AG04450 (cell line): ENCODE measurements at regions not wholly inside any gene's neighbourhood (a gene's known extent, or its start where the extent isn't known, plus 50 kb on each side); places are given as distances from the start of the nearest gene placed in this dataset.

Experiments
- CTCF ChIA-PET: fragments of 300-600, 350-600 bp; formaldehyde crosslinking; extraction: SDS; loops from one replicate; lab custom pipeline; 2022; ENCODE audit warnings: antibody characterized with exemption, inconsistent platforms; lab: Charles Lee
- POLR2A ChIA-PET: fragments of 350-600 bp; formaldehyde crosslinking; extraction: SDS; loops from one replicate; lab custom pipeline; 2021; ENCODE audit warnings: antibody characterized with exemption, inconsistent platforms; lab: Yijun Ruan, JAX
- DNase-seq: peaks from one replicate; pipeline ENCODE4 v3.0.0-alpha.2; 2011; ENCODE audit warnings: low read depth, low spot score
- H3K27ac ChIP-seq: one replicate; pipeline ENCODE4 v1.5.1; 2012; ENCODE audit warnings: low read depth, low read length, control low read depth
- H3K27me3 ChIP-seq: one replicate; pipeline ENCODE4 v1.6.0; 2012; ENCODE audit warnings: low read length; ENCODE audit not compliant: control insufficient read depth, insufficient read depth
- H3K4me3 ChIP-seq: 2 replicates; pipeline ENCODE4 v1.5.1; 2011; ENCODE audit warnings: mild to moderate bottlenecking, low read depth, low read length, control low read depth
- H3K9me3 ChIP-seq: 2 replicates; pipeline ENCODE4 v1.5.1; 2012; ENCODE audit warnings: low read length; ENCODE audit not compliant: control insufficient read depth, insufficient read depth
- TF ChIP-seq, protein P1 (sequence below): IDR thresholded peaks from 2 replicates; pipeline ENCODE4 v1.5.1; 2011; ENCODE audit warnings: low read depth, low read length, control low read depth, inconsistent platforms

DNA sequence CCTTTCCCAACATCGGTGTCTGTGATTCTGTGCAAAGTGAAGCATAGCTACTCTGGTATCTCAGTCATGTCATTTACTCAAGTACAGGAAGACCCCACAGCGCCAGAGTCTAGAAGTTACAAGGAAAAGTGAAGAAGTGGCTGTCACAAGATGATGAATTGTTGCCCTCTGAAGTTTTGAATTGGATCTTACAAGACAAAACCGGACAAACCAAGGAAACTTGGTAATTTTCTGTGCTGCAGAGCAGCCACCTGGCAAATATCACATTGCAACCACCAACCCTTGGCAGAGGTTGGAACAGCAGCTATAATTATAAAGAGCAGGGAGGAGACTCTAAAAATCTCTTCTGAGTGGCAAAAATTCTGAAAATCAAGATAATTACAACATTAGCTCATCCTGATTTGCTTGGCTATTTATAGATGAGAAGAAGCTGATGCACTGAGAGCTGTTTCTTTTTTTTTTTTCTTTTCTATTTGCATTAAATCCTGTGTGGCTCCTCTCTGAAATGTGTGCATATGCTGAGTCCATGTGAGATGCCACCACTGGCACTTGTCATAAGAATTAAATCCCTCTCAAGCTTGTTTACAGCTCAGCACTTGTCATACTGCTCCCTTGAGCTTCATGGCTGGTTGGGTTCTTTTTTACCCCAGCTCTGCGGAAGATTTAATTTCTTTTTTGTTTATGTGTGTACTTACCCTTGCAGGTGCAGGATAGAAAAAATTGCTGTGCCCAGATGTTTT is 68.0 kb upstream of the MNS1 start:
- no peak overlapping the region for H3K27ac ChIP-seq
- TF ChIP-seq, protein P1, sequence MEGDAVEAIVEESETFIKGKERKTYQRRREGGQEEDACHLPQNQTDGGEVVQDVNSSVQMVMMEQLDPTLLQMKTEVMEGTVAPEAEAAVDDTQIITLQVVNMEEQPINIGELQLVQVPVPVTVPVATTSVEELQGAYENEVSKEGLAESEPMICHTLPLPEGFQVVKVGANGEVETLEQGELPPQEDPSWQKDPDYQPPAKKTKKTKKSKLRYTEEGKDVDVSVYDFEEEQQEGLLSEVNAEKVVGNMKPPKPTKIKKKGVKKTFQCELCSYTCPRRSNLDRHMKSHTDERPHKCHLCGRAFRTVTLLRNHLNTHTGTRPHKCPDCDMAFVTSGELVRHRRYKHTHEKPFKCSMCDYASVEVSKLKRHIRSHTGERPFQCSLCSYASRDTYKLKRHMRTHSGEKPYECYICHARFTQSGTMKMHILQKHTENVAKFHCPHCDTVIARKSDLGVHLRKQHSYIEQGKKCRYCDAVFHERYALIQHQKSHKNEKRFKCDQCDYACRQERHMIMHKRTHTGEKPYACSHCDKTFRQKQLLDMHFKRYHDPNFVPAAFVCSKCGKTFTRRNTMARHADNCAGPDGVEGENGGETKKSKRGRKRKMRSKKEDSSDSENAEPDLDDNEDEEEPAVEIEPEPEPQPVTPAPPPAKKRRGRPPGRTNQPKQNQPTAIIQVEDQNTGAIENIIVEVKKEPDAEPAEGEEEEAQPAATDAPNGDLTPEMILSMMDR: no peak
- ChIA-PET CTCF (interaction anchor here (1.3 kb wide), 1 partner anchor 42 kb away, joined by 5 read pairs; no protein-coding TSS in a partner anchor), POLR2A (interaction anchor here (0.6 kb wide), 1 partner anchor 16 kb away, joined by 3 read pairs; no protein-coding TSS in a partner anchor)
- no peak overlapping the region for H3K4me3 ChIP-seq
- no peaks in the 10 kb centered on the region for H3K9me3 ChIP-seq
- no peak for DNase-seq
- H3K27me3 ChIP-seq: peaks cover 5% of the 10 kb centered on the region

DNA sequence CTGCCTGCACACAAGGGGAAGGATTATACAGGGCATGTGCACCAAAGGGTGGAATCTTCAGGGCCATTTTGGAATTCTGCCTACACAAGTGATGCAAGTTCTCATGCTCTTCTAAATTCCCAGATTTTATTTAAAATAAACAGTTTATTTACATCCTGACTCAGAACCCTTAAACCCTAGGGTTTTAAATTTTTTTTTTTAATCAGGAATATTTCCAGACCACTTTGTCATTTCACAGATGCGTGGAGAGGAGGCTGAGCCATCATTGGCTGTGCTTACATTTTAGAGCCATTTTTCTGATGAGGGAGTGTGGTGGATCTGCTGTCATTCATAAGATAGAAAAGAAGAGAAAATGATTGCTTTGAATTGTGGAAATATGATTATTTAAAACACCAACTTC is 65.2 kb upstream of the MNS1 start:
- CTCF ChIA-PET: no interaction called here
- Histone ChIP-seq H3K27ac (no peak overlapping the region), H3K9me3 (no peaks in the 10 kb centered on the region), H3K4me3 (no peak overlapping the region), H3K27me3 (peaks cover 6% of the 10 kb centered on the region)
- TF ChIP-seq, protein P1: no peak
- no peak for DNase-seq
- POLR2A ChIA-PET: no interaction called here

DNA sequence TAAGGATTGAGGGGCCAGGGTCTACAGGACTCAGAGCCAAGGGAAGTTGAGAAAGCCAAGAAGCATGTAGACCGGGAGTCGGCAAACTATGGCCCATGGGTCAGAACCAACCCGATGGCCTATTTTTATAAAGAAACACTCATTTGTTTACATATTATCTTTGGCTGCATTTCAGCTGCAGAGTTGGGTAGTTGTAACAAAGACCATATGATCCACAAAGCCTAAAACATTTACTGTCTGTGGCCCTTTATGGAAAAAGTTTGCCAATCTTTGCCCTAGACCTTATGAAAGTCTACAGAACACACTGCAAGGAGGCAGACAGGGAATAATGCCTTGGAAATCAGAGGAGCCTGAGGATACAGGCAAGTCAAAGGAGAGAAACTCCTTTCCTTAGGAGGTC is 63.2 kb upstream of the MNS1 start:
- TF ChIP-seq, protein P1: no peak
- no peak overlapping the region for H3K27ac ChIP-seq
- POLR2A ChIA-PET: no interaction called here
- H3K27me3 ChIP-seq: peaks cover 6% of the 10 kb centered on the region
- CTCF ChIA-PET: no interaction called here
- H3K9me3 ChIP-seq: no peaks in the 10 kb centered on the region
- DNase-seq: no peak
- no peak overlapping the region for H3K4me3 ChIP-seq

DNA sequence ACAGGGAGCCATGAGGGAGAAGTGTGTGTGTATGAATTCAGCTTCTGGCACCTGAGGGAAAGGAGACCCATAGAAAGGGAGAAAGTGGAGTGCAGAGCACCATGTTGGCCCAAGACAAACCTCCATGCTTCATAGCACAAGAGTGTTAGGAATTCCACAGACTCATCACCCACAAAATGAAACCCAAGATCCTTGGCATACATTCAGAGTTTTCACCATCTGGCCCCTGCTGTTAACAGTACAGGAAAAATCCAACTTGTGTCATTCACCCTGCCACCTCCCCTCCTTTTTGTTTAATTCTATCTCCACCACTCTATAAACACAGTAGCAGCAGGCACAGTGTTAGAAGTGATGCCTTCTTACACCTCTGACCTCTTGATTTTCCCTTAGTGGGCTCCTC is 60.0 kb upstream of the MNS1 start:
- peak; percentile 20 for DNase-seq
- Histone ChIP-seq H3K9me3 (no peaks in the 10 kb centered on the region), H3K27me3 (peaks cover 10% of the 10 kb centered on the region), H3K27ac (no peak overlapping the region), H3K4me3 (no peak overlapping the region)
- ChIA-PET POLR2A (no interaction called here), CTCF (interaction anchor here (2.0 kb wide), 1 partner anchor 34 kb away, joined by 6 read pairs; no protein-coding TSS in a partner anchor)
- TF ChIP-seq, protein P1: no peak

DNA sequence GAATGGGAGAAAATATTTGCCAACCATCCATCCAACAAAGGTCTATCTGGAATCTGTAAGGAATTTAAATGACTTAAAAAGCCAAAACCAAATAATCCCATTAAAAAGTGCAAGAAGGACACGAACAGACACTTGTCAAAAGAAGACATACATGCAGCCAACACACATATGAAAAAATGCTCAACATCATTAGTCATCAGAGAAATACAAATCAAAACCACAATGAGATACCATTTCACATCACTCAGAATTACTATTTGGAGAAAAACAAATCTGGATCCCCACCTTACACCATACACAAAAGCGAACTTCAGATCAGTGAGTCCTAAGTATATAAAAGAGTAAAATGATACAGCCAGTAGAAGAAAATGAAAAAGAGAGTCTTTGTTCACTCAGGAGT is 58.6 kb upstream of the MNS1 start:
- H3K27ac ChIP-seq: no peak overlapping the region
- H3K9me3 ChIP-seq: no peaks in the 10 kb centered on the region
- POLR2A ChIA-PET: no interaction called here
- no peak overlapping the region for H3K4me3 ChIP-seq
- CTCF ChIA-PET: interaction anchor here (0.6 to 2.0 kb wide), 2 partner anchors 27 to 32 kb away, joined by 3 to 6 read pairs; no protein-coding TSS in a partner anchor
- TF ChIP-seq, protein P1: no peak
- DNase-seq: no peak
- H3K27me3 ChIP-seq: peaks cover 10% of the 10 kb centered on the region
